ENCODE measurements at regions not wholly inside any gene's neighbourhood (a gene's known extent, or its start where the extent isn't known, plus 50 kb on each side); places are given as distances from the start of the nearest gene placed in this dataset.

- intact Hi-C loops (cut with DNase I; ENCODE audit: low total_unique reads) (no loop called here), in situ Hi-C loops (cut with MboI; ENCODE audit: low sequenced_read_pairs in 4 of 4) (no loop called here)
- TF ChIP-seq, protein P1, sequence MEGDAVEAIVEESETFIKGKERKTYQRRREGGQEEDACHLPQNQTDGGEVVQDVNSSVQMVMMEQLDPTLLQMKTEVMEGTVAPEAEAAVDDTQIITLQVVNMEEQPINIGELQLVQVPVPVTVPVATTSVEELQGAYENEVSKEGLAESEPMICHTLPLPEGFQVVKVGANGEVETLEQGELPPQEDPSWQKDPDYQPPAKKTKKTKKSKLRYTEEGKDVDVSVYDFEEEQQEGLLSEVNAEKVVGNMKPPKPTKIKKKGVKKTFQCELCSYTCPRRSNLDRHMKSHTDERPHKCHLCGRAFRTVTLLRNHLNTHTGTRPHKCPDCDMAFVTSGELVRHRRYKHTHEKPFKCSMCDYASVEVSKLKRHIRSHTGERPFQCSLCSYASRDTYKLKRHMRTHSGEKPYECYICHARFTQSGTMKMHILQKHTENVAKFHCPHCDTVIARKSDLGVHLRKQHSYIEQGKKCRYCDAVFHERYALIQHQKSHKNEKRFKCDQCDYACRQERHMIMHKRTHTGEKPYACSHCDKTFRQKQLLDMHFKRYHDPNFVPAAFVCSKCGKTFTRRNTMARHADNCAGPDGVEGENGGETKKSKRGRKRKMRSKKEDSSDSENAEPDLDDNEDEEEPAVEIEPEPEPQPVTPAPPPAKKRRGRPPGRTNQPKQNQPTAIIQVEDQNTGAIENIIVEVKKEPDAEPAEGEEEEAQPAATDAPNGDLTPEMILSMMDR (IDR thresholded peaks at IDR 0.05 in 4 of 5, conservative IDR thresholded peaks at IDR 0.05 in 1 of 5) = no peak
- TF ChIP-seq POLR2A (IDR thresholded peaks at IDR 0.05) = no peak
- DNase-seq (no peak), ATAC-seq (no peak)
- H3K9me3 ChIP-seq = no peaks in the 10 kb centered on the region
- no peaks in the 10 kb centered on the region for H3K36me3 ChIP-seq
- no peaks in the 10 kb centered on the region for H3K4me1 ChIP-seq
- H3K27me3 ChIP-seq = no peaks in the 10 kb centered on the region
- H3K27ac ChIP-seq = no peak overlapping the region
- H3K4me3 ChIP-seq = no peak overlapping the region
These were observed 65.7 kb upstream of the ARHGAP24 start for GRCh38 chr4:85409251-85409650.

GRCh38 chr4:85411386-85411785 lies 63.6 kb upstream of the ARHGAP24 start:
- no peaks in the 10 kb centered on the region for H3K27me3 ChIP-seq
- no peaks in the 10 kb centered on the region for H3K4me1 ChIP-seq
- intact Hi-C loops (cut with DNase I; ENCODE audit: low total_unique reads) = no loop called here
- in situ Hi-C loops (cut with MboI; ENCODE audit: low sequenced_read_pairs in 4 of 4) = no loop called here
- no peaks in the 10 kb centered on the region for H3K9me3 ChIP-seq
- TF ChIP-seq, protein P1 (IDR thresholded peaks at IDR 0.05 in 4 of 5, conservative IDR thresholded peaks at IDR 0.05 in 1 of 5) = no peak
- no peak for TF ChIP-seq POLR2A (IDR thresholded peaks at IDR 0.05)
- no peak overlapping the region for H3K27ac ChIP-seq
- ATAC-seq (no peak), DNase-seq (no peak)
- H3K36me3 ChIP-seq = no peaks in the 10 kb centered on the region
- no peak overlapping the region for H3K4me3 ChIP-seq

GRCh38 chr4:85414972-85415371 lies 60.0 kb upstream of the ARHGAP24 start:
- no peak for ATAC-seq

DNA sequence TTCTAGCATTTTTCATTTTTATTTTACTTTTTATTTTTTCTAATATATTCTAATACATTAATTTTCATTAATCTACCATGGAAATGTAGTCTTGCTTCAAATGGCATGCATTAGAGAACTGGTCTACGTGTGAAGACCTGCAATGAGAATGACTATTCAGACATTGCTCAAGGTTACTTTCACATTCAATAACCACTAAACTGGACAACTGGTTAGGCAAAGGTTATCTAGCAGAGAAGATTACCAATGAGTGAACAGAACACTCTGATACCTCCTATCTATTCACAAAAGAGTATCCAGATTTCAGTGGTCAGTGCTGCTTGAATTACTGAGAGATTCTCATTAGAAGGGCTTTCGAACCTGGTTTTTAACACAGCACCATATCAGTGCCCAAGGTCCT lies 58.9 kb upstream of the ARHGAP24 start:
- intact Hi-C loops (cut with DNase I; ENCODE audit: low total_unique reads) = no loop called here
- no peak for TF ChIP-seq POLR2A (IDR thresholded peaks at IDR 0.05)
- TF ChIP-seq, protein P1 (IDR thresholded peaks at IDR 0.05 in 4 of 5, conservative IDR thresholded peaks at IDR 0.05 in 1 of 5) = no peak

More at GRCh38 chr4:85414972-85415371, 60.0 kb upstream of the ARHGAP24 start:
- Histone ChIP-seq H3K27ac (no peak overlapping the region), H3K4me3 (no peak overlapping the region), H3K27me3 (no peaks in the 10 kb centered on the region), H3K4me1 (no peaks in the 10 kb centered on the region), H3K9me3 (no peaks in the 10 kb centered on the region), H3K36me3 (no peaks in the 10 kb centered on the region)
- TF ChIP-seq, protein P1 (IDR thresholded peaks at IDR 0.05 in 4 of 5, conservative IDR thresholded peaks at IDR 0.05 in 1 of 5) = no peak
- TF ChIP-seq POLR2A (IDR thresholded peaks at IDR 0.05) = no peak
- in situ Hi-C loops (cut with MboI; ENCODE audit: low sequenced_read_pairs in 4 of 4) (no loop called here), intact Hi-C loops (cut with DNase I; ENCODE audit: low total_unique reads) (no loop called here)
- DNase-seq = no peak

GRCh38 chr4:85419103-85419502 lies 55.8 kb upstream of the ARHGAP24 start:
- H3K27me3 ChIP-seq = no peaks in the 10 kb centered on the region
- in situ Hi-C loops (cut with MboI; ENCODE audit: low sequenced_read_pairs in 4 of 4) = no loop called here
- H3K27ac ChIP-seq = no peak overlapping the region
- no peak for ATAC-seq
- H3K36me3 ChIP-seq = no peaks in the 10 kb centered on the region
- H3K4me1 ChIP-seq = peaks cover 0 to 12% of the 10 kb centered on the region in 2 donors
- DNase-seq = no peak
- H3K9me3 ChIP-seq = no peaks in the 10 kb centered on the region
- no peak overlapping the region for H3K4me3 ChIP-seq
- intact Hi-C loops (cut with DNase I; ENCODE audit: low total_unique reads) = no loop called here
- no peak for TF ChIP-seq POLR2A (IDR thresholded peaks at IDR 0.05)
- TF ChIP-seq, protein P1 (IDR thresholded peaks at IDR 0.05 in 4 of 5, conservative IDR thresholded peaks at IDR 0.05 in 1 of 5) = no peak

More for the DNA sequence above, 58.9 kb upstream of the ARHGAP24 start:
- ATAC-seq = no peak
- Histone ChIP-seq H3K36me3 (no peaks in the 10 kb centered on the region), H3K27ac (no peak overlapping the region), H3K27me3 (no peaks in the 10 kb centered on the region), H3K4me3 (no peak overlapping the region), H3K9me3 (no peaks in the 10 kb centered on the region), H3K4me1 (no peaks in the 10 kb centered on the region)
- no peak for DNase-seq
- in situ Hi-C loops (cut with MboI; ENCODE audit: low sequenced_read_pairs in 4 of 4) = no loop called here
